Naive thymus-derived CD4-positive, alpha-beta T cell (primary cell): ENCODE measurements at regions not wholly inside any gene's neighbourhood (a gene's known extent, or its start where the extent isn't known, plus 50 kb on each side); places are given as distances from the start of the nearest gene placed in this dataset.

Source experiments
- ATAC-seq: fragments of 150-1000 bp; cut with Tn5 transposase; 2 replicates; pipeline ENCODE4 v1.10.0; 2021; ENCODE audit warnings: mild to moderate bottlenecking, moderate library complexity
- CTCF ChIA-PET: fragments of 350-600 bp; sonication (Branson Sonifier 250); formaldehyde crosslinking; loops from one replicate; lab custom pipeline; 2021; ENCODE audit warnings: antibody characterized with exemption; lab: Charles Lee
- POLR2A ChIA-PET: fragments of 350-600 bp; sonication (Branson Sonifier 250); formaldehyde crosslinking; loops from one replicate; lab custom pipeline; 2021; ENCODE audit warnings: antibody characterized with exemption, inconsistent platforms; lab: Charles Lee
- DNase-seq, 9 donors: peaks; one replicate each; pipeline versions ENCODE4 v3.0.0 to v3.0.0-alpha.2; 2020 to 2022; ENCODE audit warnings: mixed read lengths in 1 of 9
- H3K27ac ChIP-seq: one replicate; pipeline ENCODE4 v1.7.0; 2013; ENCODE audit warnings: mild to moderate bottlenecking, low read depth, low read length, moderate library complexity
- H3K27me3 ChIP-seq, 2 donors: one replicate each; pipeline ENCODE4 v1.7.0; 2013; ENCODE audit warnings: low read length in 2 of 2, mild to moderate bottlenecking in 2 of 2, moderate library complexity in 2 of 2; ENCODE audit not compliant: control insufficient read depth in 2 of 2, insufficient read depth in 2 of 2
- H3K36me3 ChIP-seq, 3 experiments: 1 replicate in 2 of 3; 2 replicates in 1 of 3; pipeline ENCODE4 v1.7.0; 2013; ENCODE audit warnings: low read length in 3 of 3, mild to moderate bottlenecking in 3 of 3, moderate library complexity in 1 of 3; ENCODE audit not compliant: insufficient read depth in 3 of 3, control insufficient read depth in 2 of 3
- H3K4me1 ChIP-seq, 2 donors: one replicate each; pipeline ENCODE4 v1.7.0; 2013; ENCODE audit warnings: low read length in 2 of 2, mild to moderate bottlenecking in 2 of 2, moderate library complexity in 1 of 2; ENCODE audit not compliant: control insufficient read depth in 2 of 2, insufficient read depth in 2 of 2
- H3K4me3 ChIP-seq: 2 replicates; pipeline ENCODE4 v1.7.0; 2013; ENCODE audit warnings: mild to moderate bottlenecking, low read length
- H3K9me3 ChIP-seq, 3 experiments: 1 replicate in 2 of 3; 2 replicates in 1 of 3; pipeline ENCODE4 v1.7.0; 2013; ENCODE audit warnings: low read length in 3 of 3; ENCODE audit not compliant: control insufficient read depth in 2 of 3
- H3K27ac Mint-ChIP-seq, 9 donors: one replicate each; pipeline ENCODE4 v1.8.0; 2020 to 2022; ENCODE audit warnings: mixed read lengths in 9 of 9, mild to moderate bottlenecking in 8 of 9, moderate library complexity in 5 of 9, inconsistent platforms in 2 of 9
- H3K27me3 Mint-ChIP-seq, 5 donors: one replicate each; pipeline ENCODE4 v1.8.0; 2021 to 2022; ENCODE audit warnings: mixed read lengths in 5 of 5, mild to moderate bottlenecking in 1 of 5
- H3K36me3 Mint-ChIP-seq, 5 donors: one replicate each; pipeline ENCODE4 v1.8.0; 2020 to 2022; ENCODE audit warnings: mixed read lengths in 5 of 5, mild to moderate bottlenecking in 3 of 5, inconsistent platforms in 1 of 5
- H3K4me1 Mint-ChIP-seq, 7 donors: one replicate each; pipeline ENCODE4 v1.8.0; 2020 to 2022; ENCODE audit warnings: mixed read lengths in 7 of 7, mild to moderate bottlenecking in 3 of 7, inconsistent platforms in 1 of 7
- H3K4me3 Mint-ChIP-seq, 10 donors: one replicate each; pipeline ENCODE4 v1.8.0; 2020 to 2022; ENCODE audit warnings: mild to moderate bottlenecking in 10 of 10, mixed read lengths in 10 of 10, moderate library complexity in 6 of 10, inconsistent platforms in 2 of 10
- H3K9me3 Mint-ChIP-seq, 11 donors: one replicate each; pipeline ENCODE4 v1.8.0; 2020 to 2022; ENCODE audit warnings: mixed read lengths in 11 of 11, mild to moderate bottlenecking in 4 of 11, inconsistent platforms in 1 of 11, moderate library complexity in 1 of 11
- intact Hi-C, 2 donors: fragments of 100-400 bp; cut with micrococcal nuclease; formaldehyde crosslinking; loops; one replicate each; pipeline ENCODE4 v1.15.1; 2023

- H3K27ac Mint-ChIP-seq, result no peak overlapping the region
- H3K36me3 Mint-ChIP-seq, result no peaks in the 10 kb centered on the region
- Histone ChIP-seq H3K9me3 (no peaks in the 10 kb centered on the region), H3K27ac (no peak overlapping the region), H3K27me3 (no peaks in the 10 kb centered on the region), H3K4me1 (no peaks in the 10 kb centered on the region), H3K36me3 (no peaks in the 10 kb centered on the region), H3K4me3 (no peak overlapping the region)
- no peak for ATAC-seq
- intact Hi-C loops, result no loop called here
- CTCF ChIA-PET, result no interaction called here
- peaks cover 0 to 2% (median 0%) of the 10 kb centered on the region in 7 donors for H3K4me1 Mint-ChIP-seq
- no peak for DNase-seq
- POLR2A ChIA-PET, result no interaction called here
- H3K9me3 Mint-ChIP-seq, result peaks cover 0 to 9% (median 2%) of the 10 kb centered on the region in 11 donors
- no peak overlapping the region for H3K4me3 Mint-ChIP-seq
- peaks cover 0 to 11% (median 0%) of the 10 kb centered on the region in 5 donors for H3K27me3 Mint-ChIP-seq
Observed at GRCh38 chr1:70877343-70877742, 170.3 kb downstream of the PTGER3 start.

GRCh38 chr1:70887936-70888335 lies 159.7 kb downstream of the PTGER3 start:
- H3K9me3 ChIP-seq, result no peaks in the 10 kb centered on the region
- POLR2A ChIA-PET, result no interaction called here
- Mint-ChIP-seq H3K4me3 (no peak overlapping the region), H3K36me3 (no peaks in the 10 kb centered on the region), H3K27ac (no peak overlapping the region), H3K27me3 (peaks cover 0 to 13% (median 3%) of the 10 kb centered on the region in 5 donors), H3K9me3 (peaks cover 0 to 8% (median 0%) of the 10 kb centered on the region in 11 donors), H3K4me1 (no peaks in the 10 kb centered on the region)
- DNase-seq (no peak), ATAC-seq (no peak)
- no peaks in the 10 kb centered on the region for H3K4me1 ChIP-seq
- H3K36me3 ChIP-seq, result no peaks in the 10 kb centered on the region
- no peaks in the 10 kb centered on the region for H3K27me3 ChIP-seq
- intact Hi-C loops, result no loop called here
- no peak overlapping the region for H3K27ac ChIP-seq
- no peak overlapping the region for H3K4me3 ChIP-seq
- CTCF ChIA-PET, result no interaction called here

DNA sequence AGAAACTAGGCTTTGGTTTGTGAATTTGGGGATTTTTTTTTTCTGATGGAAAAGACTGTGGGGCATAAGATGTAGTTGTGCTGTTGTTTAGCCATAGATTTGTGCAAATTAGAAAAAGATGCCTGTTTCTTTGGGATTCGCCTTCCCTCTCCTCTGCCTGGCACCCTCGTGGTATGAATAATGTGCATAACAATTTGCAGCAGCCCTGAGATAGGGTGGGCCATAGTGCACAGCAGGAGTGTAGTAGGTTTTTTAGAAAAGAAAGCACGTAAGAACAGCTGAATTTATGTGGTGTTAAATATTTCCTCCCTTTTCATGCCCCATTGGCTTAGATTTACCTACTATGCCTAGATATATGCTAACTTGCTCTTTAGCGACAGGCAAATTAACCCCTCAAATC lies 158.9 kb downstream of the PTGER3 start:
- intact Hi-C loops, result no loop called here
- Mint-ChIP-seq H3K4me1 (no peaks in the 10 kb centered on the region), H3K9me3 (peaks cover 0 to 8% (median 0%) of the 10 kb centered on the region in 11 donors), H3K27ac (no peak overlapping the region), H3K36me3 (no peaks in the 10 kb centered on the region), H3K27me3 (peaks cover 0 to 13% (median 3%) of the 10 kb centered on the region in 5 donors), H3K4me3 (no peak overlapping the region)
- ATAC-seq, result no peak
- ChIA-PET POLR2A (no interaction called here), CTCF (no interaction called here)
- no peak for DNase-seq
- Histone ChIP-seq H3K27me3 (no peaks in the 10 kb centered on the region), H3K9me3 (no peaks in the 10 kb centered on the region), H3K36me3 (no peaks in the 10 kb centered on the region), H3K4me1 (no peaks in the 10 kb centered on the region), H3K27ac (no peak overlapping the region), H3K4me3 (no peak overlapping the region)

GRCh38 chr1:70890408-70890807 lies 157.2 kb downstream of the PTGER3 start:
- no peaks in the 10 kb centered on the region for H3K36me3 ChIP-seq
- H3K27me3 ChIP-seq, result no peaks in the 10 kb centered on the region
- peaks cover 0 to 2% (median 0%) of the 10 kb centered on the region in 7 donors for H3K4me1 Mint-ChIP-seq
- CTCF ChIA-PET, result no interaction called here
- ATAC-seq (no peak), DNase-seq (no peak)
- peaks cover 0 to 8% (median 0%) of the 10 kb centered on the region in 11 donors for H3K9me3 Mint-ChIP-seq
- no peak overlapping the region for H3K27ac Mint-ChIP-seq
- POLR2A ChIA-PET, result no interaction called here
- no peak overlapping the region for H3K27ac ChIP-seq
- intact Hi-C loops, result no loop called here
- H3K4me1 ChIP-seq, result no peaks in the 10 kb centered on the region
- no peak overlapping the region for H3K4me3 ChIP-seq
- H3K27me3 Mint-ChIP-seq, result peaks cover 0 to 13% (median 0%) of the 10 kb centered on the region in 5 donors
- H3K4me3 Mint-ChIP-seq, result no peak overlapping the region
- H3K36me3 Mint-ChIP-seq, result no peaks in the 10 kb centered on the region
- no peaks in the 10 kb centered on the region for H3K9me3 ChIP-seq

GRCh38 chr1:70891051-70891843 lies 156.4 kb downstream of the PTGER3 start:
- Histone ChIP-seq H3K9me3 (no peaks in the 10 kb centered on the region), H3K27me3 (no peaks in the 10 kb centered on the region), H3K36me3 (no peaks in the 10 kb centered on the region), H3K4me1 (no peaks in the 10 kb centered on the region), H3K27ac (no peak overlapping the region), H3K4me3 (no peak overlapping the region)
- ATAC-seq, result no peak
- Mint-ChIP-seq H3K36me3 (no peaks in the 10 kb centered on the region), H3K27me3 (peaks cover 0 to 12% (median 0%) of the 10 kb centered on the region in 5 donors), H3K9me3 (peaks cover 0 to 8% (median 0%) of the 10 kb centered on the region in 11 donors), H3K4me3 (no peak overlapping the region), H3K27ac (no peak overlapping the region), H3K4me1 (peaks cover 0 to 8% (median 0%) of the 10 kb centered on the region in 7 donors)
- POLR2A ChIA-PET, result no interaction called here
- intact Hi-C loops, result no loop called here
- CTCF ChIA-PET, result no interaction called here
- no peak for DNase-seq

DNA sequence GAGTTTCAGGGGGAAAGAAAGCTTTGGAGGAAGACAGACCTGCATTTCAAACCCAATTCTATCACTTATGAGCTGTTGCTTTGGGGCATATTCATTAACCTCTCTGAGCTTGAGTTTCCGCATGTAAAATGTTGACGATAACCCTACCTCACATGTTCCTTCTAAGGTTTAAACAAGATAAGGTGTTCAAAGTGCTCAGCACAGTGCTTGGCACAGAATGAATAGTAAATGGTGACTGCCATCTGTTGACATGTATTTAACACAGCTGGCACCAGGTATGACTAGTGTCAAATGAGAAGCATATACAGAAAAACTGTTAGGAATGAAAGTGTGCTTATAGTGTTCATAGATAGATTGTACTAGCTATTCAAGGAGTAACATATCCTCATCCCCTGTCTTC lies 155.5 kb downstream of the PTGER3 start:
- CTCF ChIA-PET, result no interaction called here
- H3K9me3 Mint-ChIP-seq, result peaks cover 0 to 4% (median 0%) of the 10 kb centered on the region in 11 donors
- POLR2A ChIA-PET, result no interaction called here
- peaks cover 0 to 8% (median 0%) of the 10 kb centered on the region in 7 donors for H3K4me1 Mint-ChIP-seq
- H3K27ac Mint-ChIP-seq, result no peak overlapping the region
- H3K27me3 Mint-ChIP-seq, result peaks cover 0 to 6% (median 0%) of the 10 kb centered on the region in 5 donors
- DNase-seq (no peak), ATAC-seq (no peak)
- Histone ChIP-seq H3K4me3 (no peak overlapping the region), H3K27me3 (no peaks in the 10 kb centered on the region), H3K9me3 (no peaks in the 10 kb centered on the region), H3K36me3 (no peaks in the 10 kb centered on the region), H3K27ac (no peak overlapping the region), H3K4me1 (no peaks in the 10 kb centered on the region)
- H3K4me3 Mint-ChIP-seq, result no peak overlapping the region
- intact Hi-C loops, result no loop called here
- no peaks in the 10 kb centered on the region for H3K36me3 Mint-ChIP-seq

DNA sequence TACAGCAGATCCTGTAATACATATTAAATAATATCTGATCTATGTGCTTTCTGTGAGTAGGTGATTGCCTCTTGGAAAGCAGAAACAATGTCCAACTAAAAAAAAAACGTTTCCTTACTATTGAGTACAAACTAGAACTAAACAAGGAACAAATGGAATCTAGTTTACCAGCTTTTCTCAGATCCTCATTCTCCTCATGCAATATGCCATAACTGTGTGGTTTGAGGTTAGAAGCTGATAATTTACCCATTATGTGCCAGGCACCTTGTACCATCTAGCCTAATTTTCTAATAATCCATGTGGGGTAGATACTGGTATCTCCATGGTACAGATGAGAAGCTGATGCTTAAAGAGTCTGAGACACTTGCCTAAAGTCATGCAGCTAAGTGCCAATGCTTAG lies 154.7 kb downstream of the PTGER3 start:
- Histone ChIP-seq H3K36me3 (no peaks in the 10 kb centered on the region), H3K4me3 (no peak overlapping the region), H3K27ac (no peak overlapping the region), H3K27me3 (no peaks in the 10 kb centered on the region), H3K9me3 (no peaks in the 10 kb centered on the region), H3K4me1 (no peaks in the 10 kb centered on the region)
- intact Hi-C loops, result no loop called here
- CTCF ChIA-PET, result no interaction called here
- DNase-seq (no peak), ATAC-seq (no peak)
- Mint-ChIP-seq H3K27ac (no peak overlapping the region), H3K27me3 (peaks cover 0 to 6% (median 0%) of the 10 kb centered on the region in 5 donors), H3K9me3 (peaks cover 0 to 4% (median 0%) of the 10 kb centered on the region in 11 donors), H3K4me3 (no peak overlapping the region), H3K4me1 (peaks cover 0 to 8% (median 0%) of the 10 kb centered on the region in 7 donors), H3K36me3 (no peaks in the 10 kb centered on the region)
- POLR2A ChIA-PET, result no interaction called here
